ENCODE measurements at regions not wholly inside any gene's neighbourhood (a gene's known extent, or its start where the extent isn't known, plus 50 kb on each side); places are given as distances from the start of the nearest gene placed in this dataset.

DNA sequence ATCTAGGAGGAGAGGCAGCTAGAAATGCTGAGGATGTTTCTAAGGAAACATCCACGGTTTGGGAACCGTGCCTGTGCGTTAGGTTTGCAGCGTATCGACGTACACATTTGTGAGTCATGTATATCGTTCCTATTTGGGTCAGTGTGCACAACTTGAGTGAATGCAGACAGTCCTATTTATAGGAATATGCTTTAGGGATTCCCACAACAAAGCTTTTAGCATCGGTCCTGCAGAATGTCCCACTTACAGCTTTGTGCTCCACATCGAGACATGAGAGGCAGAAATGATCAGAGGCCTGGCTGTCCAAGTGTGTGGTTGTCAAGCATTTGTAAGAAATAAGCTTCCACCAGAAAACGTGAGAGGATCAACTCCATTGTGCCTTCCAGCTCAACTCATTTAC lies 1282.7 kb upstream of the WWC1 start:
- Histone ChIP-seq H3K27ac (ENCODE audit: low read depth, low read length) (no peak overlapping the region), H3K79me2 (ENCODE audit: insufficient read depth, low read length) (no peaks in the 10 kb centered on the region), H3K9me3 (ENCODE audit: insufficient read depth, low read length) (no peaks in the 10 kb centered on the region), H2AFZ (ENCODE audit: low read depth, low read length, severe bottlenecking) (no peak overlapping the region), H4K20me1 (ENCODE audit: low read depth, low read length) (no peaks in the 10 kb centered on the region), H3K9me2 (replicated peaks; ENCODE audit: insufficient read depth, low read length) (no peaks in the 10 kb centered on the region), H3K4me3 (ENCODE audit: insufficient read depth, low read length, poor library complexity, severe bottlenecking) (no peak overlapping the region), H3K27me3 (ENCODE audit: low read length) (no peaks in the 10 kb centered on the region), H3F3A (ENCODE audit: insufficient read depth) (no peaks in the 10 kb centered on the region), H3K9ac (ENCODE audit: low read length) (no peak overlapping the region), H3K4me2 (ENCODE audit: low read depth, low read length, poor library complexity, severe bottlenecking) (no peak overlapping the region), H3K36me3 (ENCODE audit: low read length) (no peaks in the 10 kb centered on the region)
- no peak for TF ChIP-seq EZH2phosphoT487 (conservative IDR thresholded peaks at IDR 0.05; ENCODE audit: low read length)
- TF ChIP-seq, protein P1, sequence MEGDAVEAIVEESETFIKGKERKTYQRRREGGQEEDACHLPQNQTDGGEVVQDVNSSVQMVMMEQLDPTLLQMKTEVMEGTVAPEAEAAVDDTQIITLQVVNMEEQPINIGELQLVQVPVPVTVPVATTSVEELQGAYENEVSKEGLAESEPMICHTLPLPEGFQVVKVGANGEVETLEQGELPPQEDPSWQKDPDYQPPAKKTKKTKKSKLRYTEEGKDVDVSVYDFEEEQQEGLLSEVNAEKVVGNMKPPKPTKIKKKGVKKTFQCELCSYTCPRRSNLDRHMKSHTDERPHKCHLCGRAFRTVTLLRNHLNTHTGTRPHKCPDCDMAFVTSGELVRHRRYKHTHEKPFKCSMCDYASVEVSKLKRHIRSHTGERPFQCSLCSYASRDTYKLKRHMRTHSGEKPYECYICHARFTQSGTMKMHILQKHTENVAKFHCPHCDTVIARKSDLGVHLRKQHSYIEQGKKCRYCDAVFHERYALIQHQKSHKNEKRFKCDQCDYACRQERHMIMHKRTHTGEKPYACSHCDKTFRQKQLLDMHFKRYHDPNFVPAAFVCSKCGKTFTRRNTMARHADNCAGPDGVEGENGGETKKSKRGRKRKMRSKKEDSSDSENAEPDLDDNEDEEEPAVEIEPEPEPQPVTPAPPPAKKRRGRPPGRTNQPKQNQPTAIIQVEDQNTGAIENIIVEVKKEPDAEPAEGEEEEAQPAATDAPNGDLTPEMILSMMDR (IDR thresholded peaks at IDR 0.05; ENCODE audit: insufficient read depth, low read length, poor library complexity, severe bottlenecking) = no peak

DNA sequence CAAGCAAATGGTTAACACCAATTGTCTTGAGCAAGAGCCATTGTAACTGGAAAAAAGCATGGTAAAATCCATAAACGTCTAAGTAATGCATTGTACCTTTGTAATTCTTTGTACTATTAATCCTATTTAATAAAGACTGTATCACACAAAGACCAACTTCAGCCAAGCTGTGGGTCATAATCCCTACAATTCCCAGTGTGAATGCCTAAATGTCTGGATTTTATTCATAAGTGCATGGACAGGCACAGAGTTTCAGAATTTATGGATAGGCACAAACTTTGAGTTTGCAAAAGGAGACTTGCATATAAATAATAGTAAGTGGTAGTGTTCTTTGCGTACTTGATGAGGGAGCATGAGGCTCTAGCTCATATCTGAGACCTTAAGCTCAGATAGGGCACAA lies 1280.2 kb upstream of the WWC1 start:
- H3K4me2 ChIP-seq (ENCODE audit: low read depth, low read length, poor library complexity, severe bottlenecking) = no peak overlapping the region
- H3K4me3 ChIP-seq (ENCODE audit: insufficient read depth, low read length, poor library complexity, severe bottlenecking) = no peak overlapping the region
- H3K79me2 ChIP-seq (ENCODE audit: insufficient read depth, low read length) = no peaks in the 10 kb centered on the region
- TF ChIP-seq EZH2phosphoT487 (conservative IDR thresholded peaks at IDR 0.05; ENCODE audit: low read length) = no peak
- TF ChIP-seq, protein P1 (IDR thresholded peaks at IDR 0.05; ENCODE audit: insufficient read depth, low read length, poor library complexity, severe bottlenecking) = no peak
- H3F3A ChIP-seq (ENCODE audit: insufficient read depth) = no peaks in the 10 kb centered on the region
- H3K27ac ChIP-seq (ENCODE audit: low read depth, low read length) = no peak overlapping the region
- H3K9ac ChIP-seq (ENCODE audit: low read length) = no peak overlapping the region
- H2AFZ ChIP-seq (ENCODE audit: low read depth, low read length, severe bottlenecking) = no peak overlapping the region
- H3K9me3 ChIP-seq (ENCODE audit: insufficient read depth, low read length) = no peaks in the 10 kb centered on the region
- no peaks in the 10 kb centered on the region for H3K36me3 ChIP-seq (ENCODE audit: low read length)
- no peaks in the 10 kb centered on the region for H3K9me2 ChIP-seq (replicated peaks; ENCODE audit: insufficient read depth, low read length)
- H4K20me1 ChIP-seq (ENCODE audit: low read depth, low read length) = no peaks in the 10 kb centered on the region
- H3K27me3 ChIP-seq (ENCODE audit: low read length) = no peaks in the 10 kb centered on the region

DNA sequence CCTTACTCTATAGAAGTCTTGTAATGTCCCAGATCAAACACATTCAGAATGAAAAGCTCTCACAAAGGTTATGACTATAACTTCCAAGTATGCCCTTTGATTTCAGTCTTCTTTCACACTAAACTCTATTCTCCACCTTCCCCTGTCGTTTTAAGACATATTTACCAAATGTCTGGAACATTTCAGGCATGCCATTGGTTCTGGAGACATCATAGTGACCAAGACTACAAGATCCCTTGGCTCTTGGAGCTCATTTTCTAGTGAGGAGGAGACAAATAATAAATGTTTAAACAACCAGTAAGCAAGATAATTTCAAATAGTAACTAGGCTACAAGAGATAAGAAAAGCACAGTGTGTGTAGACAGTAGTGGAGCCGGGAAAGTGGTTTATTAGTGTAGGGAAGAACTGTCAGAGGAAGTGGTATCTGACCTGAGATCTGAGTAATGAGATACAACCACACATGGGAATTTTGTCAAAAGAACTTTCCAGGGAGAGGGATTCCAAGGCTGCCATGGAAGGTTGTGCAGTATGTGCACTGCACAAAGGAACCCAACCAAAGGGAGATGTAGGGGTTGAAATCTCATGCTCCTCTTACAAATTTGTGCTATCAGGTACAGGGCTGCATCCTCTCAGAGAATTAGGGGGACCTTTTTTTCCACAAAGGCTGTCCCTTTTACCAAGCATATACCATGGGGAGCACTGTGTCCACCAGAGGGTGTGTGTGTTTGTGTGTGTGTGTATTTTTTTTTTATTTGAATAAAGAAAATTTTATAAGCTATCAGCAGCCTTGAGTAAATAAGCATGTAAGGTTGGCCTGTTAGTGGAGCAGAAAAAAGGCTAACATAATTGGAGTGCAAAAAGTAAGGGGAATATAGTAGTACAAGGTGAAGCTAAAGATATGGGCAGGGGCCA lies 1279.1 kb upstream of the WWC1 start:
- H3K79me2 ChIP-seq (ENCODE audit: insufficient read depth, low read length) = no peaks in the 10 kb centered on the region
- H3K9me2 ChIP-seq (replicated peaks; ENCODE audit: insufficient read depth, low read length) = no peaks in the 10 kb centered on the region
- no peaks in the 10 kb centered on the region for H3K36me3 ChIP-seq (ENCODE audit: low read length)
- H3F3A ChIP-seq (ENCODE audit: insufficient read depth) = no peaks in the 10 kb centered on the region
- H3K27ac ChIP-seq (ENCODE audit: low read depth, low read length) = no peak overlapping the region
- H2AFZ ChIP-seq (ENCODE audit: low read depth, low read length, severe bottlenecking) = no peak overlapping the region
- no peaks in the 10 kb centered on the region for H4K20me1 ChIP-seq (ENCODE audit: low read depth, low read length)
- H3K9ac ChIP-seq (ENCODE audit: low read length) = no peak overlapping the region
- H3K4me2 ChIP-seq (ENCODE audit: low read depth, low read length, poor library complexity, severe bottlenecking) = no peak overlapping the region
- H3K27me3 ChIP-seq (ENCODE audit: low read length) = no peaks in the 10 kb centered on the region
- H3K9me3 ChIP-seq (ENCODE audit: insufficient read depth, low read length) = no peaks in the 10 kb centered on the region
- no peak overlapping the region for H3K4me3 ChIP-seq (ENCODE audit: insufficient read depth, low read length, poor library complexity, severe bottlenecking)
- TF ChIP-seq, protein P1 (IDR thresholded peaks at IDR 0.05; ENCODE audit: insufficient read depth, low read length, poor library complexity, severe bottlenecking) = no peak
- no peak for TF ChIP-seq EZH2phosphoT487 (conservative IDR thresholded peaks at IDR 0.05; ENCODE audit: low read length)

All from SU-DHL-6 (cell line).